Endodermal cell (in vitro differentiated cells): ENCODE measurements at regions not wholly inside any gene's neighbourhood (a gene's known extent, or its start where the extent isn't known, plus 50 kb on each side); places are given as distances from the start of the nearest gene placed in this dataset.

ENCODE experiments used
- DNase-seq: peaks from one replicate; pipeline ENCODE4 v3.0.0-alpha.2; 2017
- H3K27ac ChIP-seq: 2 replicates; pipeline ENCODE4 v1.5.1; 2013; ENCODE audit warnings: mild to moderate bottlenecking, low read depth, low read length, moderate library complexity
- H3K27me3 ChIP-seq: 2 replicates; pipeline ENCODE4 v1.6.1; 2013; ENCODE audit warnings: mild to moderate bottlenecking, low read length, moderate library complexity; ENCODE audit not compliant: insufficient read depth, control insufficient read depth, poor library complexity, severe bottlenecking
- H3K36me3 ChIP-seq: 2 replicates; pipeline ENCODE4 v1.7.0; 2013; ENCODE audit warnings: mild to moderate bottlenecking, low read length, moderate library complexity; ENCODE audit not compliant: control insufficient read depth, insufficient read depth
- H3K4me1 ChIP-seq: one replicate; pipeline ENCODE4 v1.7.0; 2013; ENCODE audit warnings: low read length; ENCODE audit not compliant: control insufficient read depth, insufficient read depth
- H3K4me3 ChIP-seq: 2 replicates; pipeline ENCODE4 v1.5.1; 2013; ENCODE audit warnings: mild to moderate bottlenecking, low read length, moderate library complexity
- H3K9ac ChIP-seq: 2 replicates; pipeline ENCODE4 v1.6.1; 2013; ENCODE audit warnings: mild to moderate bottlenecking, low read length, moderate library complexity; ENCODE audit not compliant: poor library complexity, severe bottlenecking; ENCODE audit errors: extremely low read depth
- H3K9me3 ChIP-seq: 2 replicates; pipeline ENCODE4 v1.6.1; 2013; ENCODE audit warnings: mild to moderate bottlenecking, low read length, moderate library complexity; ENCODE audit not compliant: control insufficient read depth
- H3K27ac Mint-ChIP-seq: 2 replicates; pipeline ENCODE4 v1.8.0; 2020; ENCODE audit warnings: mixed read lengths
- H3K27me3 Mint-ChIP-seq: 2 replicates; pipeline ENCODE4 v1.8.0; 2021; ENCODE audit warnings: mild to moderate bottlenecking, mixed read lengths; ENCODE audit not compliant: insufficient read depth
- H3K36me3 Mint-ChIP-seq: 2 replicates; pipeline ENCODE4 v1.8.0; 2020; ENCODE audit warnings: low read depth, mixed read lengths
- H3K4me1 Mint-ChIP-seq: 2 replicates; pipeline ENCODE4 v1.8.0; 2020; ENCODE audit warnings: mixed read lengths
- H3K4me3 Mint-ChIP-seq: 2 replicates; pipeline ENCODE4 v1.8.0; 2020; ENCODE audit warnings: mild to moderate bottlenecking, moderate library complexity, mixed read lengths
- H3K9me3 Mint-ChIP-seq: 2 replicates; pipeline ENCODE4 v1.8.0; 2020; ENCODE audit warnings: mild to moderate bottlenecking, mixed read lengths
- CTCF ChIP-seq: fragments of 200-600 bp; sonication (generic); conservative IDR thresholded peaks from 2 replicates; pipeline ENCODE4 v1.5.0; 2021; ENCODE audit warnings: antibody characterized with exemption, mild to moderate bottlenecking
- whole genome bisulfite sequencing, 2 experiments: methylation state at CpG; one replicate each; pipeline versions ENCODE4 v1.1.5 to v1.1.7; 2013; ENCODE audit warnings: missing lambda C conversion rate in 2 of 2, mixed read lengths in 1 of 2; ENCODE audit not compliant: insufficient coverage in 1 of 2, insufficient read length in 1 of 2; 5-methylcytosine and 5-hydroxymethylcytosine counted together

- no peak overlapping the region for H3K9ac ChIP-seq
- H3K4me3 Mint-ChIP-seq: no peak overlapping the region
- H3K9me3 ChIP-seq: peaks cover 5% of the 10 kb centered on the region
- H3K27ac Mint-ChIP-seq: no peak overlapping the region
- DNase-seq: peak; percentile 42
- no peak for TF ChIP-seq CTCF
- H3K27me3 ChIP-seq: no peaks in the 10 kb centered on the region
- no peaks in the 10 kb centered on the region for H3K36me3 ChIP-seq
- no peaks in the 10 kb centered on the region for H3K9me3 Mint-ChIP-seq
- no peak overlapping the region for H3K4me3 ChIP-seq
- WGBS, 2 experiments: 79 to 82% methylated on average over 4 to 5 of the region's 5 CpGs
- peaks cover 3% of the 10 kb centered on the region for H3K27me3 Mint-ChIP-seq
- no peaks in the 10 kb centered on the region for H3K4me1 Mint-ChIP-seq
- no peak overlapping the region for H3K27ac ChIP-seq
- H3K4me1 ChIP-seq: no peaks in the 10 kb centered on the region
- no peaks in the 10 kb centered on the region for H3K36me3 Mint-ChIP-seq
Measured at GRCh38 chr5:171709930-171710329, 75.7 kb upstream of the SMIM23 start.

GRCh38 chr5:171710451-171711024 is 75.1 kb upstream of the SMIM23 start:
- no peaks in the 10 kb centered on the region for H3K9me3 Mint-ChIP-seq
- WGBS, 2 experiments: 88 to 93% methylated on average over 4 to 5 of the region's 5 CpGs
- no peaks in the 10 kb centered on the region for H3K4me1 ChIP-seq
- no peaks in the 10 kb centered on the region for H3K36me3 ChIP-seq
- H3K36me3 Mint-ChIP-seq: no peaks in the 10 kb centered on the region
- DNase-seq: peak; percentile 36
- peaks cover 5% of the 10 kb centered on the region for H3K9me3 ChIP-seq
- H3K4me3 ChIP-seq: no peak overlapping the region
- peaks cover 2% of the 10 kb centered on the region for H3K27me3 Mint-ChIP-seq
- H3K9ac ChIP-seq: no peak overlapping the region
- peaks cover 1% of the 10 kb centered on the region for H3K4me1 Mint-ChIP-seq
- no peak overlapping the region for H3K27ac Mint-ChIP-seq
- TF ChIP-seq CTCF: no peak
- H3K4me3 Mint-ChIP-seq: no peak overlapping the region
- H3K27me3 ChIP-seq: no peaks in the 10 kb centered on the region
- H3K27ac ChIP-seq: no peak overlapping the region

- Histone ChIP-seq H3K27me3 (no peaks in the 10 kb centered on the region), H3K9me3 (peaks cover 8% of the 10 kb centered on the region), H3K9ac (no peak overlapping the region), H3K4me3 (no peak overlapping the region), H3K27ac (no peak overlapping the region), H3K4me1 (no peaks in the 10 kb centered on the region), H3K36me3 (no peaks in the 10 kb centered on the region)
- peaks cover 2% of the 10 kb centered on the region for H3K27me3 Mint-ChIP-seq
- H3K36me3 Mint-ChIP-seq: no peaks in the 10 kb centered on the region
- H3K27ac Mint-ChIP-seq: no peak overlapping the region
- peaks cover 1% of the 10 kb centered on the region for H3K4me1 Mint-ChIP-seq
- H3K4me3 Mint-ChIP-seq: no peak overlapping the region
- TF ChIP-seq CTCF: no peak
- 80 to 89% methylated on average over 2 to 6 of the region's 6 CpGs for WGBS, 2 experiments
- peaks cover 3% of the 10 kb centered on the region for H3K9me3 Mint-ChIP-seq
- no peak for DNase-seq
Measured at GRCh38 chr5:171711571-171711970, 74.0 kb upstream of the SMIM23 start.
